Effector memory CD8-positive, alpha-beta T cell (primary cell): ENCODE measurements at regions not wholly inside any gene's neighbourhood (a gene's known extent, or its start where the extent isn't known, plus 50 kb on each side); places are given as distances from the start of the nearest gene placed in this dataset.
"Not testable (repeated sequence)": the region's sequence is repeated elsewhere in the genome, so short reads cannot be mapped to it uniquely, and the experiment has no call there.

ENCODE experiments used
- ATAC-seq: fragments of 150-1000 bp; cut with Tn5 transposase; replicated peaks from 2 replicates; pipeline ENCODE4 v1.10.0; 2021; ENCODE audit warnings: mild to moderate bottlenecking, moderate library complexity
- DNase-seq, 3 experiments: peaks; one replicate each; pipeline ENCODE4 v3.0.0; 2021
- H3K27ac Mint-ChIP-seq, 2 donors: one replicate each; pipeline ENCODE4 v1.8.0; 2022; ENCODE audit warnings: mild to moderate bottlenecking in 2 of 2, mixed read lengths in 2 of 2, moderate library complexity in 2 of 2
- H3K27me3 Mint-ChIP-seq, 2 donors: one replicate each; pipeline ENCODE4 v1.8.0; 2022; ENCODE audit warnings: mixed read lengths in 2 of 2
- H3K36me3 Mint-ChIP-seq: one replicate; pipeline ENCODE4 v1.8.0; 2022; ENCODE audit warnings: mild to moderate bottlenecking, moderate library complexity, mixed read lengths; ENCODE audit not compliant: insufficient read depth
- H3K4me1 Mint-ChIP-seq, 2 donors: one replicate each; pipeline ENCODE4 v1.8.0; 2022; ENCODE audit warnings: low read depth in 2 of 2, mixed read lengths in 2 of 2
- H3K4me3 Mint-ChIP-seq, 2 donors: one replicate each; pipeline ENCODE4 v1.8.0; 2022; ENCODE audit warnings: mild to moderate bottlenecking in 2 of 2, mixed read lengths in 2 of 2, moderate library complexity in 2 of 2
- H3K9me3 Mint-ChIP-seq, 2 donors: one replicate each; pipeline ENCODE4 v1.8.0; 2022; ENCODE audit warnings: mixed read lengths in 2 of 2

DNA sequence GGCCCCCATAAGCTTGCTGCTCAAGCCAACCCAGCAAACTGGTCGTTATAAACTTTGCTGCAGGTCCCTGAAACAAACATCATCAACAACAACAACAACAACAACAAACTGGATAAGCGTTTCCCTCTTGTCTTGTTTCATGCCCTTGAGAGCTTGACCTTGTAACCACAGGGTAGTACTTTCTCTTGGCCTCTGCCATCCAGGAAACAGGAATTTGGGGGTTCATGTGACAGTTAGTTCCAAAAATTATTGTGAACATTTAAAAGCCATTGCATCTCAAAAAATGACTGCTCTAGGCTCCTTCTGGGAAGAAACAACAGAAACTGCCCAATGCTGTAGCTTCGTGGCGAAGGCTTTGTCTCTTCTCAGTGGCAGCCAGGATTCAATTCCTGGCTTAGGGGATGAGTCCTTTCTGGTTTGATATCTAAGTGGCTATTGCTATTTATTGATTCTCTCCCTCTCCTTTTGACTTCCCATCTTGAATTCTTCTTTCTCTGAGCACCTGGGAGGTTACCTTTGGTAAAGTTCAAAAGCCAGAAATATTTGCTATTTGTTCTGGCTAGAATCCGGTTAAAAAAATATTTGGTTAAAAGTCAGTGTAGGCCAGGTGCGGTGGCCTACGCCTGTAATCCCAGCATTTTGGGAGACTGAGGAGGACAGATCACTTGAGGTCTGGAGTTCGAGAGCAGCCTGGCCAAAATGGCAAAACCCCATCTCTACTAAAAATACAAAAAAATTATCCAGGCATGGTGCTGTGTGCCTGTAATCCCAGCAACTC lies 52.0 kb upstream of the CPM start:
- Mint-ChIP-seq H3K4me3 (no peak overlapping the region), H3K27me3 (peaks cover 58 to 70% of the 10 kb centered on the region in 2 donors), H3K4me1 (no peaks in the 10 kb centered on the region), H3K9me3 (no peaks in the 10 kb centered on the region), H3K27ac (no peak overlapping the region), H3K36me3 (no peaks in the 10 kb centered on the region)
- DNase-seq (no peak), ATAC-seq (no peak)

DNA sequence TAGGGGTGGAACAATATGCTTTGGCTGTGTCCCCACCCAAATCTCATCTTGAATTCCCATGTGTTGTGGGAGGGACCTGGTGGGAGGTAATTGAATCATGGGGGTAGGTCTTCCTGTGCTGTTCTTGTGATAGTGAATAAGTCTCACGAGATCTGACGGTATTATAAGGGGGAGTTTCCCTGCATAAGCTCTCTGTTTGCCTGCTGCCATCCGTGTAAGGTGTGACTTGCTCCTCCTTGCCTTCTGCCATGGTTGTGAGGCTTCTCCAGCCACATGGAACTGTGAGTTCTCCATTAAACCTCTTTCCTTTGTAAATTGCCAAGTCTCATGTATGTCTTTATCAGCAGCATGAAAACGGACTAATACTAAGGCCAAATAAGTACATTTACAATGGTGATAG lies 64.6 kb upstream of the CPM start:
- not testable (repeated sequence) for H3K36me3 Mint-ChIP-seq, H3K9me3 Mint-ChIP-seq, ATAC-seq, DNase-seq, H3K27ac Mint-ChIP-seq, H3K4me1 Mint-ChIP-seq, H3K4me3 Mint-ChIP-seq
- H3K27me3 Mint-ChIP-seq = peaks cover 16 to 36% of the 10 kb centered on the region in 2 donors

DNA sequence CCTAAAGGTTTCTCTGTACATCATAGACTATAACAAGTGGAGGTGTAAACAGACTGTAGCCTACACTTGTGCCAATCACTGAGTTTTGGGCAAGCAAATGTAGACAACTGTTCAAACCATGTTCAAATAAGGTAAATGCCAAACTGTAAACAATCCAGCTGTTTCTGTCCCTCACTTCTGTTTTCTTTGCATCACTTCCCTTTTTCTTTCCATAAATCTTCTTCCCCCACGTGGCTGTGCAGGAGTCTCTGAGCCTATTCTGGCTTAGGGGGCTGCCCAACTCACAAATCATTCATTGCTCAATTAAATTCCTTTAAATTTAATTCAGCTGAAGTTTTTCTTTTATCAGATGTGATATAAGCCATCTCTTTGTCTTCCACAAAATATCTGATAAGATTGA lies 65.1 kb upstream of the CPM start:
- Mint-ChIP-seq H3K27me3 (peaks cover 16 to 36% of the 10 kb centered on the region in 2 donors), H3K4me1 (no peaks in the 10 kb centered on the region), H3K4me3 (no peak overlapping the region), H3K9me3 (peaks cover 0 to 3% of the 10 kb centered on the region in 2 donors), H3K27ac (no peak overlapping the region), H3K36me3 (no peaks in the 10 kb centered on the region)
- DNase-seq = no peak
- ATAC-seq = no peak

DNA sequence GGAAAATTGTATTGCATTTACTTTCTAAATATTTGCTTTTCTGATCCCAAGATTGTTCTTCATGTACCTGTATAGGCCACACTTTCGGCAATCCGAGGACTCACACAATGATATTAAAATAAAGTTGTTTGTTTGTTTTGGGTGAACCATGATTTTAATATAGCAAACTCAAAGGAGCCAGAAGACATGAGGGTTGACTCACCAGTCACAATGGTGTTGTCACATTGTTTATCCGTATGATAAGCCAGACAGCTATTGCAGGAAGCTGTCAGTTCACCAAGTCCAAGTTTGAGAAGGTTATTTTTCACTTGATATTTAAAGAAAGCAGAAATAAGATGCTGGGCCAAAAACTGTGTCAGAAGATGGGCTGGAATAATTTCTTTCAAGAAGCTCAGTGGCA lies 67.1 kb upstream of the CPM start:
- H3K4me1 Mint-ChIP-seq = no peaks in the 10 kb centered on the region
- DNase-seq = no peak
- ATAC-seq = no peak
- H3K36me3 Mint-ChIP-seq = no peaks in the 10 kb centered on the region
- H3K9me3 Mint-ChIP-seq = peaks cover 0 to 3% of the 10 kb centered on the region in 2 donors
- no peak overlapping the region for H3K27ac Mint-ChIP-seq
- no peak overlapping the region for H3K4me3 Mint-ChIP-seq
- H3K27me3 Mint-ChIP-seq = peaks cover 8 to 26% of the 10 kb centered on the region in 2 donors

DNA sequence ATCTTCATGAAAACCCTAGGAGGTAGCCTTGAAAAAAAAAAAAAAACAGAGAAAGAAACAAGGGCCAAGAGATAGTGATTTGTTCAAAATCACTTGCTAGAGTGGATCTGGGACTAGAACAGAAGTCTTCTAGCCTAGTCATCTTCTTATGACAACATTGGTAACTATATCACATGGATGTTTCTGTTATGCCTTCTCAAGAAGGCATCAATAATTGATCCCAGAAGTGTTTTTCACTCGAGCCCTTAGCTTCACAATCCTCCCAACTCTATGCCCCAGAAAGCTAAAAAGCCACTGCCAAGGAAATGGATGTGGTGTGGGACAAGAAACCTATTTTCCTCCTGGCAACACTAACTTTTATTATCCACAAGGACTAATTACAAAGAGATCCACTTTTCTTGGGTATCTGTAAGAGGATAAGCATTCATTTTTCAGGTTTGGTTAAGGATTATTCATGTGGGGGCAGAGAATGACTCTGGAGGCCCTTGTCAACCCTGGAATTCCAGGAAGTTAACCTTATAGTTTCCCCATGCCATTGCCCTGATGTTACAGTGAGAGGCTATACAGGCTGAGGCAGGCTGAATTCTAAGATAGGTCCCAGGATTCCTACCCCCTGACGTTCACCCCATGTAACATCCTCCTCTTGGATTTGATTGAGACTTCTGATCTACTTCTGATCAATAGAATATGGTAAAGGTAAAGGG lies 67.7 kb upstream of the CPM start:
- no peak overlapping the region for H3K4me3 Mint-ChIP-seq
- H3K27ac Mint-ChIP-seq = no peak overlapping the region
- no peak for DNase-seq
- H3K27me3 Mint-ChIP-seq = peaks cover 14 to 32% of the 10 kb centered on the region in 2 donors
- H3K4me1 Mint-ChIP-seq = no peaks in the 10 kb centered on the region
- ATAC-seq = no peak
- H3K9me3 Mint-ChIP-seq = peaks cover 0 to 3% of the 10 kb centered on the region in 2 donors
- no peaks in the 10 kb centered on the region for H3K36me3 Mint-ChIP-seq

DNA sequence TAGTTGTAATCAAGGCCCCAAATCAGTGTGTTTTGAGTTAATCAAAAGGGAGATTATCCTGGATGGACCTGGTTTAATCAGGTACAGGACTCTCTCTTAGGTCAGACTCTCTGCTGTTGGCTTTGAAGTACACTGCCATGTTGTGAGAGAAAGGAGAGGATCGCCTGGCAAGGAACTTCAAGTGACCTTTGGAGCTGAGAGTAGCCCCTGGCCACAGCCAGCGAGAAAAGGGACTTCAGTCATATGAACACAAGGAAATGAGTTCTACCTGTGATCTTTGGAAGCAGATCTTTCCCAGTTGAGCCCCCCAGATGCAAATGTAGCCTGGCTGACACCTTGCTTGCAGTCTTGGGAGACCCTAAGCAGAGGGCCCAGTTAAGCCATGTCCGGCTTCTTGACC lies 68.3 kb upstream of the CPM start:
- peaks cover 20 to 38% of the 10 kb centered on the region in 2 donors for H3K27me3 Mint-ChIP-seq
- ATAC-seq (no peak), DNase-seq (no peak)
- no peaks in the 10 kb centered on the region for H3K36me3 Mint-ChIP-seq
- H3K4me1 Mint-ChIP-seq = no peaks in the 10 kb centered on the region
- no peak overlapping the region for H3K27ac Mint-ChIP-seq
- peaks cover 0 to 3% of the 10 kb centered on the region in 2 donors for H3K9me3 Mint-ChIP-seq
- no peak overlapping the region for H3K4me3 Mint-ChIP-seq

DNA sequence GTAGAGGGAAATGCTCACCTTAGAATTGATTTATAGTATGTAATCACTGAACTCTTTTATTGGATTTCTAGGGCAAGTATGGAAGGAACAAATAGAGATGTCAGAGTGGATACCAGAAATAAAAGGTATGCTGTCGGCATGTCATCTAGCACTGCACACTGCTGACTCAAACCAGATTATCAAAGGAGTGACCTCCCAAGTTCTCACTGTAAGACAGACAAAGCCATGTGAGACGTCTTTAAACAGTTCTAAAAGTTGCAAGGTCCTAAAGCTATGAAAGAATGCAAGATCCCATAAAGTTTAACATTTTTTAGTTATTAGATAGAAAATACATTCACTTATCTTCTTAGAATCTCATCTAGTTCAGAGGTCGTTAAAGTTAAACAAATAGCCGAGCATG lies 70.0 kb upstream of the CPM start:
- Mint-ChIP-seq H3K36me3 (no peaks in the 10 kb centered on the region), H3K4me1 (peaks cover 0 to 4% of the 10 kb centered on the region in 2 donors), H3K4me3 (no peak overlapping the region), H3K27me3 (peaks cover 35 to 51% of the 10 kb centered on the region in 2 donors), H3K27ac (no peak overlapping the region), H3K9me3 (no peaks in the 10 kb centered on the region)
- ATAC-seq (no peak), DNase-seq (no peak)

DNA sequence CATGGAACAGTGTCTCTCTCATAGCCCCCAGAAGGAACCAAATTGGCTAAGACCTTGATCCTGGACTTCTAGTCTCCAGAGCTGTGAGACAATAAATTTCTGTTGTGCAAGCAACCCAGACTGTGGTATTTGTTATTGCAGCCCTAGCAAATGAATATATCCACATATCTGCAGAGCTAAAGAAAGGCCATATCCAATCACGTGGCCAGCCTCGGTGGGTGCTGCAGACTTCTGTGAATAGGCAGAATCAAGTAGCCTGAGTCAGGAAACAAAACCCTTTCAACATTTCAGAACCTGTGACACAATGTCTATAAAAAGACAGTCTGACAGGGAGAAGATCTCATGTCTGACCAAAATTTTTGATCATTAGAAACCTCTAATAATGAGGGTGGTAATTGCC lies 71.0 kb upstream of the CPM start:
- no peak overlapping the region for H3K4me3 Mint-ChIP-seq
- H3K27ac Mint-ChIP-seq = no peak overlapping the region
- DNase-seq (no peak), ATAC-seq (no peak)
- H3K4me1 Mint-ChIP-seq = peaks cover 0 to 4% of the 10 kb centered on the region in 2 donors
- peaks cover 45 to 52% of the 10 kb centered on the region in 2 donors for H3K27me3 Mint-ChIP-seq
- H3K9me3 Mint-ChIP-seq = no peaks in the 10 kb centered on the region
- H3K36me3 Mint-ChIP-seq = no peaks in the 10 kb centered on the region

DNA sequence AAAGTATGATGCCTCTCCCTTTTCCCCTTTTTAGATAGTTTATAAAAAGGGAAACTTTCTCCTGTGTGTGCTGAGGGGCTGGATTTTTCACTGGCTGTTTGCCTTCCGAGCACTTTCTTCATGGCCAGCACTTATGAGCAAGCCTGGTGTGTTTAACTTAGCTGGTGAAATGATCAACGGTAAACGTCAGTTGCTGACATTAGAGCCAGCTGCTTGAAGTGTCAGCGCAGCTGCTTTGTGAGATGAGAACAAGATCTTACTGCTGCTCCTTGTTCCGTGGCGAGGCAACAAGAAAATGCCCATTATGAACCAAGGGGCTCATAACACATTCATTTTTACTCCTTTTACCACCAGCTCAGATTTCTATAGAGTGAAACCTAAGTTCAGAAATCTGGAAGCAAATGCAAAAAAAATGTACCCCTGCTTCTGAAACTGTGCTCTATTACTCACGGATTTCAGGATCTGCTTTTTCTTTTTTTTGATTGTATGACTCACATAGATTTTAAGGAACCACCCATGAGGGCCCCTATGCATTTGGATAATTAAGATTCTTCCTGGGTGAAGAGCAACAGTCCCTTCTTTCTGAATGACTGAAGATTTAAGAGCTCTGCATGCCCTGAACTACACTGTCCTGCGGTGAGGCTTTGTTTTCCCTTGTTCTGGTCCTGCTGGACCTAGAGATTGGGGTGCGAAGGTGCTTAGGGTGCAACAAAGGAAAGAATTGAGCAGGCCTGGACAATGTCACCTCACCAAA lies 74.3 kb upstream of the CPM start:
- Mint-ChIP-seq H3K27me3 (peaks cover 51 to 54% of the 10 kb centered on the region in 2 donors), H3K36me3 (no peaks in the 10 kb centered on the region), H3K4me3 (no peak overlapping the region), H3K9me3 (no peaks in the 10 kb centered on the region), H3K27ac (no peak overlapping the region), H3K4me1 (peaks cover 0 to 4% of the 10 kb centered on the region in 2 donors)
- no peak for ATAC-seq
- no peak for DNase-seq

DNA sequence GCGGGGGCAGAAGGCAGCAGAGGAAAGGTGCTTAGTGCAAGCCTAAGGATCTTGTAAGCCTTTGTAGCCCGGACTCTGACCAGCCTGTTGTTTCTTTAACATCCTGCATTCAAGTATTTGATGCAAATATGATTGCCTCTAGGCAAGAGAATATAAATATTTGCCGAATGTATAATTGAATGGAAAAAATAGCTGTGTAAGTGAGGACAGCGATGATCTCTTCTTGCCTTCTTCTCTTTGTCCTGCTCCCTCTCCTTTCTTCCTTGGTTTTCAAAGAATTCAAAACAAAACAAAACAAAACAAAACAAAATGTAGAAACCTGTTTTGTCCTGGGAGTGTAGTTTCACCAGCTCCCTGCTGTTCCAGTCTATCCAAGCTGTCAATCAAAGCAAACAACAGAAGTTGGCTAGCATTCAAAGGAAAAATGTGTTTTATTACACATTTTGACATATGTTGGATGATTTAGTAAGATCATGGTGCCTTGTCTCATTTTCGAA lies 74.9 kb upstream of the CPM start:
- H3K4me1 Mint-ChIP-seq = peaks cover 0 to 4% of the 10 kb centered on the region in 2 donors
- no peak for ATAC-seq
- no peaks in the 10 kb centered on the region for H3K36me3 Mint-ChIP-seq
- no peaks in the 10 kb centered on the region for H3K9me3 Mint-ChIP-seq
- no peak overlapping the region for H3K4me3 Mint-ChIP-seq
- H3K27me3 Mint-ChIP-seq = peaks cover 51 to 54% of the 10 kb centered on the region in 2 donors
- H3K27ac Mint-ChIP-seq = no peak overlapping the region
- DNase-seq = no peak

DNA sequence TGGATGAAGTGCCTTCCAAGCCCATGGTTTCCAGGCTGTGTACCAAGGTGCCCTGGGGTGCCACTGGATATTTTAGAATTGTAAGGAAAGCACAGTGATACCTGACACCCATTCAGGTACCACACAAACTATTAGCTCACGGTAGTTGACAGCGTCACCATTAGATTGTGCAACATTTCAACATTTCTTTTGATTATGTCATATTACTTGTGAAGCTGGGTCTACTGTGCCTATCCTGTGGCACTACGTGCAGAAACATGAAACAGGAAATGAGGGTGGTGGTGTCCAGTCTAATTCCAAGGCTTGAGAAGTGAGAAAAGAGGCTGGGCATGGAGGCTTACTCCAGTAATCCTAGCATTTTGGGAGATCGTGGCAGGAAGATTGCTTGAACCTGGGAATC lies 75.5 kb upstream of the CPM start:
- Mint-ChIP-seq H3K4me1 (peaks cover 0 to 4% of the 10 kb centered on the region in 2 donors), H3K9me3 (no peaks in the 10 kb centered on the region), H3K36me3 (no peaks in the 10 kb centered on the region), H3K27me3 (peaks cover 51 to 54% of the 10 kb centered on the region in 2 donors), H3K27ac (no peak overlapping the region), H3K4me3 (no peak overlapping the region)
- DNase-seq = no peak
- no peak for ATAC-seq

DNA sequence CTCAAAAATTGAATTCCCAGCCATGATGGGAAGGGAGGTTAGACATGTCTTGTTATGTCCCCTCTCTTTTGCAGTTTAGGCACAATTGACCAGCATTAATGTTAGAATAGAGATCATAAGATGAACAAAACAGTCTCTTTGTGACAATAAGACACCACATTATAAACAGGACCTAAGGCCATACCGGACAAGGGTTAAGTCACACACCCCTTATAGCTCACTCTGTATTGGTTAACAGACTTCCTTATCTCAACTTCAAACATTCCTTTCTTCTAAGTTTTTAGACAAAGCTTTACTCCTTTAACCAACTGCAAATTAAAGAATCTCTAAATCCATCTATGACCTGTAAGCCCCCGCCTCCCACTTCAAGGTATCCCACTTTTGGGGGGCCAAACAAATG lies 81.1 kb upstream of the CPM start:
- Mint-ChIP-seq H3K36me3 (no peaks in the 10 kb centered on the region), H3K27ac (no peak overlapping the region), H3K4me1 (no peaks in the 10 kb centered on the region), H3K4me3 (no peak overlapping the region), H3K9me3 (no peaks in the 10 kb centered on the region), H3K27me3 (peaks cover 41 to 50% of the 10 kb centered on the region in 2 donors)
- ATAC-seq (no peak), DNase-seq (no peak)

DNA sequence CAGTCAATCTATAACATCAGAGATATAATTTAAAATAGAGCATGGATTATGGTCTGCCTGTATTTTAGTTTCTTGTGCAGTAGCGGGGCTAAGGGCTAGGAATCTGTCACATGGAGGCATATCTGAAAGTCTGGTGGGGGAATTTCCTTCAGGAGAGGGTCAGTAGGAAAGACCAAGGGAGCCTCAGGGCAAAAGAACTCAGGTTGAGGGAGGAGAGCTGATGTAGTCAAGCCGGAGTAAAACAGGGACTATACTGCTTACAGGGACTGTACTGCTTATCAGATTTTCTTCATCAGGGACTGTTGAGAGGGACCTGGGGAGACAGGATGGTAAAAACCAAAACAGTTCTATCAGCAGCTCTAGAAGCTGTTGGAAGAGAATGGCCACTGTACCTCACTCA lies 82.0 kb upstream of the CPM start:
- DNase-seq (no peak), ATAC-seq (no peak)
- peaks cover 41 to 55% of the 10 kb centered on the region in 2 donors for H3K27me3 Mint-ChIP-seq
- H3K36me3 Mint-ChIP-seq = no peaks in the 10 kb centered on the region
- no peaks in the 10 kb centered on the region for H3K4me1 Mint-ChIP-seq
- H3K9me3 Mint-ChIP-seq = no peaks in the 10 kb centered on the region
- no peak overlapping the region for H3K4me3 Mint-ChIP-seq
- no peak overlapping the region for H3K27ac Mint-ChIP-seq
